A549 (cell line): ENCODE measurements at regions not wholly inside any gene's neighbourhood (a gene's known extent, or its start where the extent isn't known, plus 50 kb on each side); places are given as distances from the start of the nearest gene placed in this dataset.

Experiments used
- ATAC-seq, 2 experiments: fragments of 200-7000 bp in 1 of 2; fragments of >200 bp in 1 of 2; cut with Nextera tagmentation in 1 of 2; cut with Tn5 transposase in 1 of 2; 3 replicates each; pipeline versions ENCODE4 v1.8.0 to v1.9.1; 2018 to 2020; ENCODE audit warnings: mild to moderate bottlenecking in 1 of 2, moderate library complexity in 1 of 2
- CTCF ChIA-PET: fragments of 300-600 bp; sonication (Branson Sonifier 250); formaldehyde crosslinking; extraction: SDS; loops from one replicate; lab custom pipeline; 2021; ENCODE audit warnings: antibody characterized with exemption, inconsistent platforms; lab: Yijun Ruan, JAX
- POLR2A ChIA-PET: fragments of 350-600 bp; formaldehyde crosslinking; extraction: SDS; loops from one replicate; lab custom pipeline; 2021; ENCODE audit warnings: antibody characterized with exemption, inconsistent platforms; lab: Yijun Ruan, JAX
- DNase-seq, 2 experiments: peaks; one replicate each; pipeline versions ENCODE4 v3.0.0 to v3.0.0-alpha.2; 2011 to 2016; ENCODE audit warnings: low read depth in 1 of 2, low spot score in 1 of 2
- FAIRE-seq: peaks from 2 replicates; lab custom pipeline; 2011; peaks lifted over from hg19 to GRCh38; lab: Jason Lieb, UNC
- H3K27ac ChIP-seq, 2 experiments: fragments of >200 bp; sonication (Bioruptor Twin); formaldehyde crosslinking; 3 replicates each; pipeline ENCODE4 v1.5.1; 2016 to 2017
- H3K4me1 ChIP-seq: fragments of >200 bp; sonication (Bioruptor Twin); formaldehyde crosslinking; 3 replicates; pipeline ENCODE4 v1.6.1; 2016
- H3K4me2 ChIP-seq: fragments of >200 bp; sonication (Bioruptor Twin); formaldehyde crosslinking; 3 replicates; pipeline ENCODE4 v1.6.1; 2016
- H3K4me3 ChIP-seq: fragments of >200 bp; sonication (Bioruptor Twin); formaldehyde crosslinking; 3 replicates; pipeline ENCODE4 v1.5.1; 2016
- H3K9me3 ChIP-seq: fragments of >200 bp; sonication (Bioruptor Twin); formaldehyde crosslinking; 3 replicates; pipeline ENCODE4 v1.6.1; 2016
- ATOH8 ChIP-seq: fragments of 250-450 bp; sonication (Bioruptor Pico); IDR thresholded peaks from 2 replicates; pipeline ENCODE4 v1.5.0; 2020; ENCODE audit warnings: low read depth, mild to moderate bottlenecking, moderate library complexity
- BHLHE40 ChIP-seq: IDR thresholded peaks from 2 replicates; pipeline ENCODE4 v1.6.1; 2012; ENCODE audit warnings: low read depth, low read length, inconsistent platforms
- CBX2 ChIP-seq: fragments of 200-600 bp; sonication (generic); IDR thresholded peaks from 2 replicates; pipeline ENCODE4 v1.6.1; 2016; ENCODE audit warnings: low read depth, mild to moderate bottlenecking, borderline replicate concordance
- CEBPB ChIP-seq, 2 experiments: fragments of >200 bp in 1 of 2; sonication (Bioruptor Twin) in 1 of 2; formaldehyde crosslinking in 1 of 2; IDR thresholded peaks; 2 replicates each; pipeline ENCODE4 v1.6.1; 2012 to 2016
- CHD2 ChIP-seq: fragments of 150-350 bp; IDR thresholded peaks from 2 replicates; pipeline ENCODE4 v1.6.1; 2014; ENCODE audit warnings: low read length; ENCODE audit not compliant: partially characterized antibody
- CTCF ChIP-seq: fragments of >200 bp; sonication (Bioruptor Twin); formaldehyde crosslinking; IDR thresholded peaks from 3 replicates; pipeline ENCODE4 v1.5.1; 2016
- EHF ChIP-seq: fragments of 250-450 bp; sonication (Bioruptor Pico); IDR thresholded peaks from 2 replicates; pipeline ENCODE4 v1.5.0; 2020; ENCODE audit warnings: mild to moderate bottlenecking
- EHMT2 ChIP-seq: fragments of 200-600 bp; sonication (generic); IDR thresholded peaks from 2 replicates; pipeline ENCODE4 v1.6.1; 2016; ENCODE audit warnings: antibody characterized with exemption, low read depth, mild to moderate bottlenecking, moderate library complexity
- ELK1 ChIP-seq: fragments of 150-350 bp; IDR thresholded peaks from 2 replicates; pipeline ENCODE4 v1.6.1; 2014; ENCODE audit warnings: low read depth, mild to moderate bottlenecking, low read length
- FOSB ChIP-seq: fragments of 250-450 bp; sonication (Bioruptor Pico); IDR thresholded peaks from 2 replicates; pipeline ENCODE4 v1.5.0; 2020; ENCODE audit warnings: mild to moderate bottlenecking, moderate library complexity
- FOXS1 ChIP-seq: fragments of 250-450 bp; sonication (Bioruptor Pico); IDR thresholded peaks from 2 replicates; pipeline ENCODE4 v1.5.0; 2020; ENCODE audit warnings: mild to moderate bottlenecking, moderate library complexity
- GATA3 ChIP-seq: IDR thresholded peaks from 2 replicates; pipeline ENCODE4 v1.6.1; 2012; ENCODE audit warnings: borderline replicate concordance
- HOXB13 ChIP-seq: fragments of 250-450 bp; sonication (Bioruptor Pico); IDR thresholded peaks from 2 replicates; pipeline ENCODE4 v1.5.0; 2020; ENCODE audit warnings: low read depth, mild to moderate bottlenecking, moderate library complexity
- HOXB5 ChIP-seq: fragments of 250-450 bp; sonication (Bioruptor Pico); IDR thresholded peaks from 2 replicates; pipeline ENCODE4 v1.5.0; 2020; ENCODE audit warnings: mild to moderate bottlenecking, moderate library complexity
- JUN ChIP-seq, 2 experiments: fragments of >200 bp; sonication (Bioruptor Twin); formaldehyde crosslinking; IDR thresholded peaks; 2 replicates in 1 of 2; 3 replicates in 1 of 2; pipeline ENCODE4 v1.6.1; 2016 to 2017
- JUNB ChIP-seq: fragments of >200 bp; sonication (Bioruptor Twin); formaldehyde crosslinking; IDR thresholded peaks from 2 replicates; pipeline ENCODE4 v1.6.1; 2016
- MAX ChIP-seq: IDR thresholded peaks from 2 replicates; pipeline ENCODE4 v1.6.1; 2012
- NFE2L2 ChIP-seq: fragments of 150-350 bp; conservative IDR thresholded peaks from 2 replicates; pipeline ENCODE4 v1.6.1; 2014; ENCODE audit warnings: low read length
- NPAS2 ChIP-seq: fragments of 250-450 bp; sonication (Bioruptor Pico); IDR thresholded peaks from 2 replicates; pipeline ENCODE4 v1.8.0; 2022; ENCODE audit warnings: mild to moderate bottlenecking, moderate library complexity, borderline replicate concordance
- PBX3 ChIP-seq: IDR thresholded peaks from 2 replicates; pipeline ENCODE4 v1.6.1; 2012
- RARB ChIP-seq: fragments of 250-450 bp; sonication (Bioruptor Pico); IDR thresholded peaks from 2 replicates; pipeline ENCODE4 v1.8.0; 2021; ENCODE audit warnings: mild to moderate bottlenecking, moderate library complexity
- RNF2 ChIP-seq: fragments of 200-600 bp; sonication (generic); IDR thresholded peaks from 2 replicates; pipeline ENCODE4 v1.6.1; 2016; ENCODE audit warnings: low read depth, mild to moderate bottlenecking, antibody characterized with exemption, moderate library complexity, borderline replicate concordance
- SMC3 ChIP-seq: fragments of >200 bp; sonication (Bioruptor Twin); formaldehyde crosslinking; IDR thresholded peaks from 3 replicates; pipeline ENCODE4 v1.6.1; 2018; ENCODE audit warnings: inconsistent platforms
- TFCP2L1 ChIP-seq: fragments of 250-450 bp; sonication (Bioruptor Pico); IDR thresholded peaks from 2 replicates; pipeline ENCODE4 v1.5.0; 2021; ENCODE audit warnings: mild to moderate bottlenecking
- TP53 ChIP-seq: fragments of 250-450 bp; sonication (Bioruptor Pico); IDR thresholded peaks from 2 replicates; pipeline ENCODE4 v1.5.0; 2021; ENCODE audit warnings: mild to moderate bottlenecking, moderate library complexity
- USF2 ChIP-seq: fragments of 450-650 bp; IDR thresholded peaks from 2 replicates; pipeline ENCODE4 v1.6.1; 2014; ENCODE audit warnings: antibody characterized with exemption
- ZC3H11A ChIP-seq: fragments of 450-650 bp; IDR thresholded peaks from 2 replicates; pipeline ENCODE4 v1.6.1; 2014; ENCODE audit warnings: antibody characterized with exemption, mild to moderate bottlenecking
- ZNF302 ChIP-seq: fragments of 250-450 bp; sonication (Bioruptor Pico); IDR thresholded peaks from 2 replicates; pipeline ENCODE4 v1.9.0; 2021; ENCODE audit warnings: inconsistent platforms, mild to moderate bottlenecking, moderate library complexity
- whole genome bisulfite sequencing: methylation state at CpG from one replicate; pipeline ENCODE4 v1.1.6; 2017; ENCODE audit errors: missing lambda C conversion rate; 5-methylcytosine and 5-hydroxymethylcytosine counted together

- TF ChIP-seq USF2: no peak
These were observed 516.5 kb upstream of the RAB6C start (continued) for GRCh38 chr2:129462967-129463366.

- ChIA-PET CTCF (no interaction called here), POLR2A (no interaction called here)
- TF ChIP-seq TFCP2L1 (CRISPR knock-in tag) (no peak), RNF2 (no peak), BHLHE40 (no peak), SMC3 (no peak), FOSB (no peak), CTCF (no peak), FOXS1 (CRISPR knock-in tag) (no peak), CEBPB (IDR thresholded peaks at IDR 0.05) (no peak), PBX3 (no peak), EHF (CRISPR knock-in tag) (no peak)
- no peak overlapping the region for H3K4me2 ChIP-seq
- H3K27ac ChIP-seq: no peak overlapping the region
- no peaks in the 10 kb centered on the region for H3K9me3 ChIP-seq
- H3K4me3 ChIP-seq: no peak overlapping the region
- ATAC-seq (no peak), FAIRE-seq (no peak), DNase-seq (no peak)
- 25% methylated on average over 4 of the region's 4 CpGs for WGBS
- no peaks in the 10 kb centered on the region for H3K4me1 ChIP-seq
These were observed 515.4 kb upstream of the RAB6C start for GRCh38 chr2:129464036-129464435.

- DNase-seq (no peak), FAIRE-seq (no peak), ATAC-seq (no peak)
- WGBS: 2% methylated on average over 6 of the region's 6 CpGs
- Histone ChIP-seq H3K4me2 (no peak overlapping the region), H3K27ac (no peak overlapping the region), H3K9me3 (no peaks in the 10 kb centered on the region), H3K4me1 (no peaks in the 10 kb centered on the region), H3K4me3 (no peak overlapping the region)
- POLR2A ChIA-PET: no interaction called here
- CTCF ChIA-PET: no interaction called here
- TF ChIP-seq USF2: no peak
- no peak for TF ChIP-seq ELK1
- no peak for TF ChIP-seq RARB (CRISPR knock-in tag)
- TF ChIP-seq FOXS1 (CRISPR knock-in tag): no peak
- no peak for TF ChIP-seq ZC3H11A
- TF ChIP-seq MAX: no peak
- no peak for TF ChIP-seq CHD2
- no peak for TF ChIP-seq TP53
- TF ChIP-seq GATA3: no peak
- no peak for TF ChIP-seq CBX2
- no peak for TF ChIP-seq ZNF302 (CRISPR knock-in tag)
- no peak for TF ChIP-seq NFE2L2
- no peak for TF ChIP-seq JUNB
- TF ChIP-seq HOXB13: no peak
- TF ChIP-seq HOXB5 (CRISPR knock-in tag): no peak
- TF ChIP-seq JUN (IDR thresholded peaks at IDR 0.05): no peak
- TF ChIP-seq EHMT2: no peak
- TF ChIP-seq NPAS2 (CRISPR knock-in tag): no peak
- TF ChIP-seq ATOH8 (CRISPR knock-in tag): no peak
These were observed 514.8 kb upstream of the RAB6C start for GRCh38 chr2:129464631-129465030.
